ENCODE measurements at regions not wholly inside any gene's neighbourhood (a gene's known extent, or its start where the extent isn't known, plus 50 kb on each side); places are given as distances from the start of the nearest gene placed in this dataset.

GRCh38 chr5:135649435-135649834, 70.6 kb upstream of the CXCL14 start:
- DNase-seq (ENCODE audit: low read depth in 1 of 2, low spot score in 1 of 2), result no peak
- H3K4me3 ChIP-seq, result no peak overlapping the region
- ATAC-seq, result no peak
- no peaks in the 10 kb centered on the region for H3K9me3 ChIP-seq
- ChIA-PET CTCF (interaction anchor here (1.3 kb wide), 2 partner anchors 11 to 82 kb away, joined by 3 to 5 read pairs; no protein-coding TSS in a partner anchor), POLR2A (no interaction called here)
- TF ChIP-seq CHD2 (IDR thresholded peaks at IDR 0.05; ENCODE audit: low read length, partially characterized antibody) (no peak), POLR2AphosphoS2 (conservative IDR thresholded peaks at IDR 0.05; ENCODE audit: low read length) (no peak), JUN (IDR thresholded peaks at IDR 0.05) (no peak), FOSL2 (IDR thresholded peaks at IDR 0.05) (no peak), FOSL2 (CRISPR knock-in tag; IDR thresholded peaks at IDR 0.05) (no peak), GATA3 (IDR thresholded peaks at IDR 0.05; ENCODE audit: borderline replicate concordance) (no peak), EHMT2 (IDR thresholded peaks at IDR 0.05; ENCODE audit: low read depth) (no peak), RNF2 (IDR thresholded peaks at IDR 0.05; ENCODE audit: borderline replicate concordance, low read depth) (no peak), BHLHE40 (IDR thresholded peaks at IDR 0.05; ENCODE audit: low read depth, low read length) (no peak), ZNF302 (CRISPR knock-in tag; IDR thresholded peaks at IDR 0.05) (no peak), MAFK (IDR thresholded peaks at IDR 0.05; ENCODE audit: partially characterized antibody) (no peak), MAZ (IDR thresholded peaks at IDR 0.05; ENCODE audit: borderline replicate concordance, low read depth, low read length) (no peak)
- no peak for FAIRE-seq
- 59% methylated on average over 3 of the region's 3 CpGs for WGBS (ENCODE audit: missing lambda C conversion rate)
- no peak overlapping the region for H3K4me2 ChIP-seq
- H3K27ac ChIP-seq, result no peak overlapping the region
- H3K4me1 ChIP-seq, result no peaks in the 10 kb centered on the region

DNA sequence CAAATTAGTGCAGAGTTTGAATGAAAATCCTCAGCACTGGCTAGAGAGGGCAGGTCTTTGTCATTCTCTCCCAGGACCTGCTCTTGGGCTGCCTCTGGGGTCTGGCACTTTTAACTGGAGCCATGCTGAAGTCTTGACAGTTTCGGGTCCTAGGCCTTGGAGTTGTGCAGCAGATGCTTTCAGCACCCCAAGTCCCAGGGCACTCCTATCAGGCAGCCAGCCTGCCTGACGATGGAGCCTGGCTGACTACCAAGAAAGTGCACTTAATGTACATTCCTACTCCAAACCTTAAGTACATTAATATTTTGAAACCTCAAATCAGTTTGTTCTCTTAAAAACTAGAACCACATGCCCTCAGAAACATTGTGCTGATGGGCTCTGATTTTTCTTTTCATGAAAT, 69.3 kb upstream of the CXCL14 start:
- Histone ChIP-seq H3K27ac (no peak overlapping the region), H3K9me3 (no peaks in the 10 kb centered on the region), H3K4me2 (no peak overlapping the region), H3K4me3 (no peak overlapping the region), H3K4me1 (no peaks in the 10 kb centered on the region)
- TF ChIP-seq CHD4 (IDR thresholded peaks at IDR 0.05; ENCODE audit: borderline replicate concordance), result no peak
- no peak for TF ChIP-seq BHLHE40 (IDR thresholded peaks at IDR 0.05; ENCODE audit: low read depth, low read length)
- TF ChIP-seq MYC (IDR thresholded peaks at IDR 0.05; ENCODE audit: borderline replicate concordance, low read length), result no peak
- no peak for TF ChIP-seq RCOR1 (IDR thresholded peaks at IDR 0.05; ENCODE audit: low read depth, low read length)
- TF ChIP-seq, protein P1, sequence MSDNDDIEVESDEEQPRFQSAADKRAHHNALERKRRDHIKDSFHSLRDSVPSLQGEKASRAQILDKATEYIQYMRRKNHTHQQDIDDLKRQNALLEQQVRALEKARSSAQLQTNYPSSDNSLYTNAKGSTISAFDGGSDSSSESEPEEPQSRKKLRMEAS (IDR thresholded peaks at IDR 0.05), result no peak
- no peak for TF ChIP-seq HOXB13 (CRISPR knock-in tag; IDR thresholded peaks at IDR 0.05; ENCODE audit: low read depth)
- TF ChIP-seq KDM5A (IDR thresholded peaks at IDR 0.05), result no peak
- no peak for TF ChIP-seq NR3C1 (IDR thresholded peaks at IDR 0.05)
- DNase-seq (ENCODE audit: low read depth in 1 of 2, low spot score in 1 of 2) (no peak), ATAC-seq (no peak), FAIRE-seq (no peak)
- ChIA-PET POLR2A (no interaction called here), CTCF (no interaction called here)
- WGBS (ENCODE audit: missing lambda C conversion rate), result 32% methylated on average over 2 of the region's 2 CpGs

- no peak overlapping the region for H3K27ac ChIP-seq
- 60% methylated on average over 8 of the region's 8 CpGs for WGBS (ENCODE audit: missing lambda C conversion rate)
- no peaks in the 10 kb centered on the region for H3K9me3 ChIP-seq
- CTCF ChIA-PET, result no interaction called here
- no peak for ATAC-seq
- FAIRE-seq, result no peak
- H3K4me1 ChIP-seq, result no peaks in the 10 kb centered on the region
- no peak for TF ChIP-seq GATA3 (IDR thresholded peaks at IDR 0.05; ENCODE audit: borderline replicate concordance)
- TF ChIP-seq CEBPB (IDR thresholded peaks at IDR 0.05), result peak in 1 of 2 experiments; percentile 57; a peak in 2 of 4 replicates
- no peak overlapping the region for H3K4me3 ChIP-seq
- POLR2A ChIA-PET, result no interaction called here
- H3K4me2 ChIP-seq, result no peak overlapping the region
- DNase-seq (ENCODE audit: low read depth in 1 of 2, low spot score in 1 of 2), result no peak
Measured at GRCh38 chr5:135645336-135646180, 66.8 kb upstream of the CXCL14 start.

GRCh38 chr5:135644816-135645215, 66.0 kb upstream of the CXCL14 start:
- Histone ChIP-seq H3K4me3 (no peak overlapping the region), H3K4me1 (no peaks in the 10 kb centered on the region), H3K27ac (no peak overlapping the region), H3K4me2 (no peak overlapping the region), H3K9me3 (no peaks in the 10 kb centered on the region)
- TF ChIP-seq NFE2L2 (conservative IDR thresholded peaks at IDR 0.05; ENCODE audit: low read length) (no peak), NR3C1 (IDR thresholded peaks at IDR 0.05) (no peak), RCOR1 (IDR thresholded peaks at IDR 0.05; ENCODE audit: low read depth, low read length) (no peak), CHD4 (IDR thresholded peaks at IDR 0.05; ENCODE audit: borderline replicate concordance) (no peak)
- no peak for FAIRE-seq
- POLR2A ChIA-PET, result no interaction called here
- CTCF ChIA-PET, result interaction anchor here (1.1 kb wide), 1 partner anchor 185 kb away, joined by 3 read pairs; no protein-coding TSS in a partner anchor
- ATAC-seq, result no peak
- 59% methylated on average over 6 of the region's 6 CpGs for WGBS (ENCODE audit: missing lambda C conversion rate)
- DNase-seq (ENCODE audit: low read depth in 1 of 2, low spot score in 1 of 2), result no peak

Data from A549 (cell line).